GM21528 (cell line): ENCODE measurements at regions not wholly inside any gene's neighbourhood (a gene's known extent, or its start where the extent isn't known, plus 50 kb on each side); places are given as distances from the start of the nearest gene placed in this dataset.
"Not testable (repeated sequence)": the region's sequence is repeated elsewhere in the genome, so short reads cannot be mapped to it uniquely, and the experiment has no call there.

Experiments used
- ATAC-seq: cut with Tn5 transposase; IDR thresholded peaks from one replicate; pipeline ENCODE4 v1.9.1; 2021; ENCODE audit warnings: mild to moderate bottlenecking, moderate library complexity; ENCODE audit not compliant: unreplicated experiment, low FRiP score

DNA sequence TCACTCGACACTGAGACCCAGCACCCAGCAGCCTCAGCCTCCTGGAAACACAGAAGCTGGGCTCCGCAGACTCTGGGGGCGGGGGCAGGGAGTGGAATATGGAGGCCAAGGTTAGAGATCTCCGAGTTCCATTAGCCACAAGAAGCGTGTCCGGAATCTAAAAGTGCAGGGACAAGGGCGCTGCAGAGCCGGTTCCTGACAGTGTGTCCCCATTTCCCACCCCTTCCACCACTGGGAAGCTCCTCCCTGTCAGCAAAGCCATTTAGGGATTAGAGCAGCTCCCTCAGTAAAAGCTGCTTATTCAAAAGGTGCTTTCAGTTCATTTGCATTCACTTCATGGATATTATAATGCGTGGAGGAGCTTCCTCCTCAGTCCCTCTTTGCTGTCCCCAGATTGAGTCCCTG lies 74.1 kb upstream of the HSPA9 start:
- ATAC-seq, result no peak

DNA sequence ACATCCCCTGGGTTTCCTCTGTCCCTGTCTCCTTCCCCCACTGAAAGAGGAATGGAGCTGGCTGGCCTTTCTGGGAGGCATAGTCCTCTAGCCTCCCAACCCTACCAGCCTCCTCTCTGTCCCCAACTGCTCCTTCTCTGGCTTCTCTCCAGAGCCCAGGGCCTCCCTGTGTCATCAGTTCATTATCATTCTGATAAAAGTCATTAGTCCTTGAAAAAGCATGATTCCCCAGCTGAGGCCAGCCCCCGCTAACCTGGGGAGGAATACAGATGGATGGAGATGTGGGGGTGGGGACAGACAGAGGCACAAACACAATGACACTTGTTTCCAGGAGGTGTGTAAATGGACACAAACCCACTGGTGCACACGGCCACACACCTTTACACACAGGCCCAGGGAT lies 73.6 kb upstream of the HSPA9 start:
- no peak for ATAC-seq

DNA sequence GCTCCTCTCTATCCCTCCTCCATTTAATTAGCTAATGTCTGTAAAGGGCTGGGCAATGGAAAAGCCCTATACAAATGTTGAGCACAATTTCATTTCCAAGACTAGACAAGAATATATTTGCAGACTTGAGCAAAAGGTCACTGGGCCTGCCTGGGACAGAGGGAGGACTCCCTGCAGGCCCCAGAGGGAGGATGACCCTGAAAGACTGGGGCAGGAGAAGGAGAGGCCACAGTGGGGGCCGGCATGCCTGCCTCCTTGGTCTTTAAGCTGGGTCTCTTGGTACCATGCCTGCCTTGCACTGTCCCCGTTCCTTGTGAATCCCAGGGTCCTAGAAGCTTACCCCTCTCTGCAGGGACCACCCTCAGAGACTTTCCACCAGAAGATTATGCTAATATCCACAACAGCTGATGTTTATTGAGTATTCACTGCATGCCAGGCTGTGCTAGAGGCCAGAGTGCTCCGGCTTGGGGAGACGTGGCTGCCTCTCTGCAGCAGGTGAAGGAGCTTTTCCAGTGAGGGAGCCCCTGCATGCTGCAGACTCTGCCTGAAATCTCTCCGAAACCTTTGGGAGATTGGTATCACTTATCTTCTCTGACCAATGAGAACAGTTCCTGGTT lies 72.7 kb upstream of the HSPA9 start:
- ATAC-seq, result no peak

GRCh38 chr5:138647261-138647788 lies 72.1 kb upstream of the HSPA9 start:
- ATAC-seq, result no peak

- ATAC-seq, result no peak
Observed at GRCh38 chr5:138646671-138647070, 71.5 kb upstream of the HSPA9 start.

DNA sequence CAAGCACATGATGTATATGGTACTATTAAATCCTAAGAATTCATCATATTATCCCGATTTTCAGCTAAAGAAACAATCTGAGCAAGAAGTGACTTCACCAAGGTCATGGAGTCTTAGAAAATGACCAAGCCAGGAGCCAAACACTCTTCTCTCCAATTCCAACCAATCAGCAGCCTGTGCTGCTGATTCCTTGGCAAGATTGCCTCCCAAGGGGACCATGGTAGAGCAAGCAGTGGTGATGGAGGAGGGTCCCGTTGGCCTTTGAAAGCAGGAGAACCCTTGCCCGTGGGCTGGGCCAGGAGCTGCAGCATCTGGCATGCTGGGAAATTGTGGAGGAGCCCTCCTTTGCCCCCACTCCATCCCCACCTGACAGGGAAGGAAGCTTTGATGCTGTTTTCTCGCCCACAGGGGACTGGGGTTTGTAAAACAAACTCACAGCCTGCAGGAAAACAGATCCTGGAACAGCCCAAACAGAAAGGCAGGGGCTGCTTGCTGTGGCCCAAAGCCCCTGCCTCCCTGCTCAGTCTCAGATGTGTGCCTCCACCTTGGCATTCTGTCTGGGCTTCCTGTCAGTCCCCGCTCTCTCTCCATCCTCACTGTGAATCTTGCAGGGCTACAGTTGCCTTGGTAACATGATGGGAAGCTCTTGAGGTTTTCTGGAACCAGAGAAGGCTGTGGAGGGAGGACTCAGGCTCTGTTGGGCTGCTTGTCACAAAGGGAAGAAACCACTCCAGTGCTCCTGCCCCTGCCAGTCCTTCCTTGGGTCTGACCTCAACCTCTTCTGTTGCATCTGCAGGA lies 70.8 kb upstream of the HSPA9 start:
- no peak for ATAC-seq

- no peak for ATAC-seq
Observed at GRCh38 chr5:138643040-138643791, 68.0 kb upstream of the HSPA9 start.

- no peak for ATAC-seq
Observed at GRCh38 chr5:138641547-138642298, 66.5 kb upstream of the HSPA9 start.

DNA sequence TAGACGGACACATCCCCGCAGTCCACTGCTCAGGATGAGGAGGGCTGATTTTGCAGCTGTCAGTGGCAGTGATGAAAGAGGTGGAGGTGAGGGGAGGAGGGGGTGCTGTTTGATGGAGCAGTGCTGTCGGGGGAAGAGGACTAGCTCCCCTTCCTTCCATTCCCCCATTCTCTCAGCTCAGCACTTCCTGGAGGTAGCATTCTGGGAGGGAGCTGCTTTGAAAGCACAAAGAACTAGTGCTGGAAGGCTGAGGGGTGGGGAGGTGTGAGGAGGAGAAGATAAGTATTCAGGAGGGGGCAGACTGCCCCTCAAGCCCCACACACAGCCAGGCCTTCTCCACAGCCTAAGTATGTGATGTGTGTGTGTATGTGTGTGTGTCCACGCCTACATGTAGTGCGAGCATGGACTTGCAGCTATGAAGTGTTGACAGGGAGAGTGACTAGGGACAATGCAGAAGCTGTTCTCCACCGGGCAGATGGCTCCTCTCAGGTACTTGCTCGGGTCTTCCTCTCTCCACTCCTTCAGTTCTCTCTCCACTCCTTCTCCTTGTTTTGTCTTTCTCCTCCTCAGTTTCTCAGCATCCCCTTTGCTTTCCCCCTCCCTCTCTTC lies 65.5 kb upstream of the HSPA9 start:
- ATAC-seq, result no peak

DNA sequence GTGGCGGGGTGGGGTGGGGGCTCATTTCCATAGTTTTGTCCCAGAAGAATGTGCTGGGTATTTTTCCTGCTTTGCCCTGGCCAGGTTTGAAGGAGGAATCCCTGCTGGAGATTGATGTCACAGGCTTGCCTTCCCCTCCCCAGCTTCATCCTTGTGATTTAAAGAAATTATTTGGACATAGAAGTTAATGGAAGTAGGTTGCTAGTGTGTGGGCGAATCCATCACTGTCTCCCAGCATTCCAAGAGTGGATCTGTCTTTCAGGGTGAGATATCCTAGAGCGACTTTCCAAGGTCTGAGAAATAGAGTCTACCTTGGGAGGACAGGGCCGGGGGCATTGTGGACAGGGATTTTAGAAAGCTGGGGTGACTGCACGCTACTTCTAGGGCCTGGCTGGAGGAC lies 64.9 kb upstream of the HSPA9 start:
- no peak for ATAC-seq

GRCh38 chr5:138639326-138639725 lies 64.1 kb upstream of the HSPA9 start:
- ATAC-seq, result no peak

GRCh38 chr5:138637256-138637655 lies 62.1 kb upstream of the HSPA9 start:
- ATAC-seq, result no peak

- ATAC-seq, result no peak
Observed at GRCh38 chr5:138636398-138636944, 61.3 kb upstream of the HSPA9 start.

- no peak for ATAC-seq
Observed at GRCh38 chr5:138635708-138636107, 60.5 kb upstream of the HSPA9 start.

GRCh38 chr5:138635265-138635664 lies 60.1 kb upstream of the HSPA9 start:
- no peak for ATAC-seq

- ATAC-seq, result not testable (repeated sequence)
Observed at GRCh38 chr5:138634804-138635203, 59.6 kb upstream of the HSPA9 start.

DNA sequence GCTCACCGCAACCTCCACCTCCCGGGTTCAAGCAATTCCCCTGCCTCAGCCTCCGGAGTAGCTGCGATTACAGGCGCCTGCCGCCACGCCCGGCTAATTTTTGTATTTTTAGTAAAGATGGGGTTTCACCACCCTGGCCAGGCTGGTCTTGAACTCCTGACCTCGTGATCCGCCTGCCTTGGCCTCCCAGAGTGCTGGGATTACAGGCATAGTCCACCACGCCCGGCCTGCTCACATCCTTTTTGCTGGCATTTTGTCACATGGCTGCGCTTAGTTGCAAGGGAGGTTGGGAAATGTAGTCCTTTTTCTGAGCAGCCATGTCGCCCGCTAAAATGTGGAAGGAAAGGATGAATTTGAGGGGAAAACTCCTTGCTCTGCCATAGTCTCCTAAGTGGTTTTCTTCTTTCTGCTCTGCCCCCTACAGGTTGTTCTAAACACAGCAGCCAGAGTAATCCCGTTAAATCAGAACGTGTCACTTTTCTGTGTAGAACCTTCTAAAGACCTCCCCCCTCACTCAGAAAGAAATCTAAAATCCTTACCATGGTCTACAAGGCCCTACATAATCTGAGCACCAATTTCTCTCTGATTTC lies 57.8 kb upstream of the HSPA9 start:
- no peak for ATAC-seq

DNA sequence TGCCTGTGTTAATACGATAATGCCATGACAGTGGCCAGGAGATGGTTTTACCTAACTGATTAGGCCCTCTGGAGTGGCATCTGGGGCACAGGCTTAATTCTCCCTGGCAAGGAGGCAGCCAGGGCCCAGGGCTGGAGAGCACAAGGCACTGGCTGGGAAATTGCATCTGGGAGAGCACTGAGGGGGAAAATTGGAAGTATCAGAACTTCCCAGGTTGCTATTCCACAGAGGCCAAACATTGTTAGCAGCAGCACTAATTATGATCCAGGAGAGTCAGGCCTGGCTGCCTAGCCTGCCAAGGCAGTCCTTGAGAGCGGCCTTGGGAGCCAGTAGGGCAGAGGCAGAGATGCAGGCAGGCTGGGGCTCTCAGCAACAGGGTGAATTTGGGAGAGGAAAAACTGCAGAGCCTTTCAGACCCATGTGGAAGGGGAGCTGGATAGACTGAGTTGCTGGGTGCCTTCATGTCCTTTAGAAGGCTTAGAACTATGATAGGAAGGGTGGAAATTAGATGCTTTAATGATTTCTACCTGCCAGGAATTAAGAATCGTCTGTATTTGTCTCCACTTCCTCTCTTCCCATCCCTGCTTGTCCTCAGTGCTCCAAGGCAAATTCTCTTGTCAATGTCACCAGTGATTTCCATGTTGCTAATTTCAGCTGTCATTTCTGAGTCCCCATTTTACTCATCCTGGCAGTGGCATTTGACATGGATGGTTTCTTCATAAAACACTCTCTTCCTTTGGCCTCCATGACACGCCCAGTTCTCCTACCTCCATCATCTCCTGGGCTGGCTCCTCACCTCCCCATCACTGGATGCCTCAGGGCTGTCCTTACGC lies 56.1 kb upstream of the HSPA9 start:
- no peak for ATAC-seq

- no peak for ATAC-seq
Observed at GRCh38 chr5:138629392-138629791, 54.2 kb upstream of the HSPA9 start.
